GM12864 (cell line): ENCODE measurements at regions not wholly inside any gene's neighbourhood (a gene's known extent, or its start where the extent isn't known, plus 50 kb on each side); places are given as distances from the start of the nearest gene placed in this dataset.

ENCODE experiments used
- DNase-seq: peaks from one replicate; pipeline ENCODE4 v3.0.0-alpha.2; 2011; ENCODE audit warnings: low read depth
- H3K4me3 ChIP-seq: 2 replicates; pipeline ENCODE4 v1.5.1; 2011; ENCODE audit warnings: mild to moderate bottlenecking, low read depth, low read length, control low read depth
- TF ChIP-seq, protein P1 (sequence below): IDR thresholded peaks from 2 replicates; pipeline ENCODE4 v1.5.1; 2011; ENCODE audit warnings: low read depth, mild to moderate bottlenecking, moderate library complexity, low read length, control low read depth, inconsistent platforms; ENCODE audit errors: missing control alignments

DNA sequence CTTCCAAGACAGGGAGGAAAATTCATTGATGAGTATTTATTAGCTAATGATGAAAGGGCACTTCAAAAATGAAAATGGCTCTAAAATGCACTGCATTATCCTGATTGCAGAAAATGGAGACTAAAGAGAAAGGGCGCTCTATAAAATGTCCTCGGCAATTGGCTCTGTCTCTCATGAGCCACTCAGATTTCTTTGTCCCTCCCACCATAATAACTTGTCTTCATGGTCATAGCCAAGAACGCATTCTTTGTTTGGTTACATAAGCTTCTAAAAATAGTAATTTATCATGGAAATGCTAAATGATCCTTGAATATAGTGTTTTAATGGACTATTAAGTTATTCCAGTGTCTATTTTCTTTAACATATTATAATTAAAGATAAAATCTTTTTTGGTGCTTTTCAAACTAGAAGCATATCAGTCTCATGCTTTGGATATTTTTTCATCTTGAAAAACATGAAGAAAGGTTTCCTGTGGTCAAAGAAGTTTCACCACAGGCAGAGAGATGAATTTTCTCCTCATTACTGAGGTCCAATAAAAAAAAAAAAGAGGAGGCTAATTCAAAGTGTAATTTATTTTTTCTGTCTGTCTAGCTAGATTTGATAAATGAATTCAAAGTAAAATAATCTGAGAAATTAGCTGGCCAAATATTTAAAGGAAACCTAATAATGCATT is 238.1 kb upstream of the BLID start:
- no peak for DNase-seq
- no peak overlapping the region for H3K4me3 ChIP-seq
- TF ChIP-seq, protein P1, sequence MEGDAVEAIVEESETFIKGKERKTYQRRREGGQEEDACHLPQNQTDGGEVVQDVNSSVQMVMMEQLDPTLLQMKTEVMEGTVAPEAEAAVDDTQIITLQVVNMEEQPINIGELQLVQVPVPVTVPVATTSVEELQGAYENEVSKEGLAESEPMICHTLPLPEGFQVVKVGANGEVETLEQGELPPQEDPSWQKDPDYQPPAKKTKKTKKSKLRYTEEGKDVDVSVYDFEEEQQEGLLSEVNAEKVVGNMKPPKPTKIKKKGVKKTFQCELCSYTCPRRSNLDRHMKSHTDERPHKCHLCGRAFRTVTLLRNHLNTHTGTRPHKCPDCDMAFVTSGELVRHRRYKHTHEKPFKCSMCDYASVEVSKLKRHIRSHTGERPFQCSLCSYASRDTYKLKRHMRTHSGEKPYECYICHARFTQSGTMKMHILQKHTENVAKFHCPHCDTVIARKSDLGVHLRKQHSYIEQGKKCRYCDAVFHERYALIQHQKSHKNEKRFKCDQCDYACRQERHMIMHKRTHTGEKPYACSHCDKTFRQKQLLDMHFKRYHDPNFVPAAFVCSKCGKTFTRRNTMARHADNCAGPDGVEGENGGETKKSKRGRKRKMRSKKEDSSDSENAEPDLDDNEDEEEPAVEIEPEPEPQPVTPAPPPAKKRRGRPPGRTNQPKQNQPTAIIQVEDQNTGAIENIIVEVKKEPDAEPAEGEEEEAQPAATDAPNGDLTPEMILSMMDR, result no peak

DNA sequence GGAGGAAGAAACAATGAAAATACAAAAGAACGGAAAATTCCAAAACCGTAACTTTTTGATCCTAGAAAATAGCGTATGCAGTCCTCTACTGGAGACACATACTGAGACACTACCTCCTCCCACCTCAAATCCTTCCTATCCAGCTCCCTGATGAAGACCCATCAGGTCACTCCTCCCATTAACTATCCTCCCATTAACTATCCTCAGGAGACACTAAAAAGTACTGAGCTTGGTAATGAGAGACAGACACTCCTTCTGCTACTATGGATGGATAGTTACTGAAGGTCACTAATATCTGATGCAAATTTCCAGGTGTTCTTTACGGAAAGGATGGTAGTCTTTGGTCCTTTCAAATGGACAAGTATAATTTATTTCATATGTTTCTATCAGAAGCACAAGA is 237.5 kb upstream of the BLID start:
- TF ChIP-seq, protein P1, result no peak

DNA sequence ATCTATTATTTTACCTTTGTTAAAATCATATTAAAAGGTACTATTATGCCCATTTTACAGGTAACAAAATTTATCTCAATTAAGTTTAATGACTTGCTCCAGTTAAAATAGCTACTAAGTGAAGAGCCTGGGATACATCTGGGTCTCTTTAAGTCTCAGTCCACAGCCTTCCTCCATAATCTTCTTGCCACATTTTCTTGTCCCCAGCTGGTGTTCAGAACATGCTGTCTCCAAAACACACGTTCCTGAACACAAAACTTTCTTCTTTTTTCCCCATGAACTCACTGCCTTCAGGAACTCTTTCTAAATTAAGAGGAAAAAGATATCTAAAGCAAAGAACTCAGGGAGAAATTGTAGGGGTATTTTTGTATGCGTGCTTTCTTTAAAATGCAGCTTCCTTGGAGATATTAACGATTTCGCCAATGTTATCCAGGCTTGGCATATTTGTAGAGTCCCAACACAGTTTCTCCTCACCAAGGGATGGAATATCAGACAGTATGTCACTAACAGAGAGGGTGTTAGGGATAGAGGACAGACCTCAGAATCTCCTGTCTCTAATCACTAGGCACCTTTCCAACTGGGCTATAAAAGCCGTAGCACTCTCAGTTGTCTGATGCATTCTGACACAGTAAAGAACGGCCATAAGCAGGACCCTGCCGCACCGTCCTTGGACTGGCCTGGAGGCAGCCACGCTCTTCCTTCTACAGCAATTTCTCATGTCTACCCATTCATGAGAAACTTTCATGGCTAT is 232.8 kb upstream of the BLID start:
- no peak overlapping the region for H3K4me3 ChIP-seq
- TF ChIP-seq, protein P1, result no peak
- no peak for DNase-seq

More for the DNA sequence above, 237.5 kb upstream of the BLID start:
- no peak for DNase-seq
- no peak overlapping the region for H3K4me3 ChIP-seq

DNA sequence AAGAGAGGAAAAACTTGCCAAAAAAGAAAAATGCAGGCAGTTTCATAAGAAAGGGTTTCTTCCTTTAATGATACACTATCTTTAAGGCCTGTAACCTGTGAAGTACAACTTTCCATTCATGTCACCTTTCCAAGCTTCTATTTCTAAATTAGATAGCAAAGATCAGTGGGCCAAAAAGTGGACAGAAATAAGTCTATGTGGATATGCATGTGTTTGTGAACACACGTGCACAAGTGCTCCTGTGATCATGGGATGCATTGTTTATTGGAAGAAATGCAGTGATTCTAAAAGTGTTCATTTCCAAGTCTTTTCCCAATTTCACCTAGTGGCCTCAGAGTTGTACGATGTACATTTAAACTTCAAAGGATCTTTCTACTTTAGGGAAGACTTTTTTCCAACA is 230.0 kb upstream of the BLID start:
- DNase-seq, result no peak
- no peak overlapping the region for H3K4me3 ChIP-seq
- TF ChIP-seq, protein P1, result no peak

DNA sequence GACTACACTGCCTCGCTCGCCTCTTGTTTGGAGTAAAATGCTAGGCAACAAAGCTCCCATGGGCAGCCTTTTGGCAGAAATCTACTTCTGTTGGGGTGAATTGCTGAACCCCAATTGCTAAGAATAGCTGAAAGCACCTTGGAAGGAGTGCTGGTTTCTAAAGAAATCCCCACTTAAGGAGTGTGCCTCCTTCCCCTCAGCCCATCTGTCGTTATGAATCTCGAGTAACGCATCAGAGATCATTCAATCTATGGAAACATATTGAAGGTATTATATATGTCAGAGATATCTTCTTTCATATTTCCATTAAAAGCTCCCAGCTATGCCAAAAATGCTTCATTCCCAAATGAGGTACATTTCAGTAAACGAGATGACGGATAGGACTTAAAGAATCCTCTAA is 229.6 kb upstream of the BLID start:
- H3K4me3 ChIP-seq, result no peak overlapping the region
- TF ChIP-seq, protein P1, result no peak
- no peak for DNase-seq

DNA sequence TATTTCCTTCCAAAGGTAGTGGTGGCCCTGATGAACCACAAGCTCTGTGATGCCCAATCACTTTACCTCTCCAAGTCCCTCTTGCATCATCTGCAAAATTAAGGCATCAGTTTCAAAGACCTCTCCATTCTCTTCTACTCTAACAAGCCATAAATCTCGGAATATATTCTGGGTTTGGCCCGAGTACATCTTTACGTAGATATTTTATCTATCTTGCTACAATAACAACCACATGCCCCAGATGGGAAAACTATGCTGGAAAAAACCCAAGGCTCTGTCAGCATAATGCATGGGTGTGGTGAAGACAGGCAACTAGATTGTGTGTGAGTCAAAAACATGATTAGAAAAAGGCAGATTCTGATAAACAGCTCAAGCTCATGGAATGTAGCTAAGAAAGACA is 228.2 kb upstream of the BLID start:
- TF ChIP-seq, protein P1, result no peak
- H3K4me3 ChIP-seq, result no peak overlapping the region
- no peak for DNase-seq
